ENCODE measurements at regions not wholly inside any gene's neighbourhood (a gene's known extent, or its start where the extent isn't known, plus 50 kb on each side); places are given as distances from the start of the nearest gene placed in this dataset.
A peak's percentile ranks its signal among the peaks of the same experiment; 100 is the strongest.

GRCh38 chr4:65241257-65241997 is 428.9 kb downstream of the EPHA5 start:
- no peak for FAIRE-seq
- ChIA-PET CTCF (ENCODE audit: partially characterized antibody) (no interaction called here), POLR2A (ENCODE audit: partially characterized antibody) (no interaction called here)
- Histone ChIP-seq H3K4ac (replicated peaks; ENCODE audit: insufficient read length, low read depth, low read length) (no peak overlapping the region), H3K27ac (ENCODE audit: low read depth, low read length) (no peak overlapping the region), H3K4me3 (ENCODE audit: extremely low read depth in 1 of 4, insufficient read depth in 2 of 4, low read depth in 3 of 4, low read length in 4 of 4) (no peak overlapping the region), H3K36me3 (ENCODE audit: control insufficient read depth in 2 of 4, insufficient read depth in 4 of 4, low read length in 3 of 4) (no peaks in the 10 kb centered on the region), H2BK20ac (ENCODE audit: low read length) (no peak overlapping the region), H3K14ac (ENCODE audit: insufficient read length) (no peak overlapping the region), H3K18ac (ENCODE audit: extremely low read depth, low read length) (no peak overlapping the region), H2BK120ac (replicated peaks; ENCODE audit: low read depth, low read length) (no peak overlapping the region), H3K27me3 (replicated peaks in 1 of 4; ENCODE audit: control insufficient read depth in 3 of 4, extremely low read depth in 1 of 4, insufficient read depth in 3 of 4, low read length in 3 of 4) (no peaks in the 10 kb centered on the region), H3K23ac (ENCODE audit: insufficient read length) (no peak overlapping the region), H3K4me2 (ENCODE audit: insufficient read depth in 1 of 2, low read depth in 2 of 2, low read length in 2 of 2) (no peak overlapping the region), H4K20me1 (replicated peaks in 1 of 2; ENCODE audit: control insufficient read depth in 1 of 2, insufficient read depth in 2 of 2, low read length in 2 of 2) (no peaks in the 10 kb centered on the region), H2BK15ac (ENCODE audit: low read length) (no peak overlapping the region), H3K79me2 (ENCODE audit: control insufficient read depth in 1 of 2, insufficient read depth in 2 of 2, low read length in 2 of 2) (no peaks in the 10 kb centered on the region), H4K8ac (ENCODE audit: extremely low read depth, insufficient read depth, low read length) (0 out of 2 replicates have a peak overlapping the region, but pooled peaks have one; percentile 57), H2AK5ac (ENCODE audit: low read depth, low read length) (no peak overlapping the region), H3K56ac (replicated peaks; ENCODE audit: insufficient read length, low read depth, low read length) (no peak overlapping the region), H3K4me1 (replicated peaks in 1 of 4; ENCODE audit: control insufficient read depth in 3 of 4, insufficient read depth in 4 of 4, low read length in 3 of 4) (no peaks in the 10 kb centered on the region; a peak in 1 of 7 replicates), H4K91ac (replicated peaks; ENCODE audit: insufficient read length, low read length) (no peak overlapping the region), H3K23me2 (ENCODE audit: low read depth, low read length) (no peaks in the 10 kb centered on the region), H2AFZ (ENCODE audit: low read length) (no peak overlapping the region), H3K9me3 (ENCODE audit: insufficient read depth in 2 of 2, low read depth in 1 of 2, low read length in 1 of 2) (no peaks in the 10 kb centered on the region), H2BK12ac (ENCODE audit: low read depth, low read length) (no peak overlapping the region), H3K9ac (replicated peaks in 1 of 4; ENCODE audit: extremely low read depth in 1 of 4, low read depth in 3 of 4, low read length in 3 of 4) (no peak overlapping the region; a peak in 1 of 7 replicates), H2BK5ac (ENCODE audit: low read depth, low read length) (no peak overlapping the region), H4K5ac (ENCODE audit: insufficient read length, low read depth, low read length) (no peak overlapping the region), H3K79me1 (ENCODE audit: low read depth, low read length) (no peaks in the 10 kb centered on the region)
- WGBS, 2 experiments (ENCODE audit: extremely low coverage in 1 of 2, insufficient coverage in 1 of 2, insufficient read length in 1 of 2, insufficient replicate concordance in 2 of 2, low coverage in 1 of 2, low lambda C conversion rate in 2 of 2, missing lambda C conversion rate in 1 of 2), result 95% methylated on average over 25 of the region's 26 CpGs; no CpG with 5 or more reads in 1 of the 2 experiments
- TF ChIP-seq SP1 (IDR thresholded peaks at IDR 0.05; ENCODE audit: low read depth, low read length), result no peak
- TF ChIP-seq KDM4A (IDR thresholded peaks at IDR 0.05; ENCODE audit: low read depth, low read length, severe bottlenecking), result no peak
- no peak for TF ChIP-seq RBBP5 (IDR thresholded peaks at IDR 0.05; ENCODE audit: borderline replicate concordance, low read depth, low read length)
- TF ChIP-seq TCF12 (IDR thresholded peaks at IDR 0.05; ENCODE audit: low read depth, low read length), result no peak
- TF ChIP-seq JUN (IDR thresholded peaks at IDR 0.05; ENCODE audit: low read depth, low read length), result no peak
- no peak for TF ChIP-seq RAD21 (IDR thresholded peaks at IDR 0.05 in 1 of 2, conservative IDR thresholded peaks at IDR 0.05 in 1 of 2; ENCODE audit: low read depth in 2 of 2, low read length in 2 of 2)
- TF ChIP-seq TAF1 (IDR thresholded peaks at IDR 0.05; ENCODE audit: low read depth, low read length), result no peak
- no peak for TF ChIP-seq EP300 (IDR thresholded peaks at IDR 0.05; ENCODE audit: borderline replicate concordance in 1 of 2, low read depth in 2 of 2, low read length in 2 of 2)
- DNase-seq (ENCODE audit: low read depth in 1 of 2, low spot score in 2 of 2), result no peak
